ENCODE measurements at regions not wholly inside any gene's neighbourhood (a gene's known extent, or its start where the extent isn't known, plus 50 kb on each side); places are given as distances from the start of the nearest gene placed in this dataset.
"Not testable (repeated sequence)": the region's sequence is repeated elsewhere in the genome, so short reads cannot be mapped to it uniquely, and the experiment has no call there.

GRCh38 chr11:96551136-96551535 is 161.3 kb downstream of the JRKL start:
- H3K27ac ChIP-seq: no peak overlapping the region
- DNase-seq (ENCODE audit: low spot score in 2 of 2): no peak
- TF ChIP-seq POLR2A (IDR thresholded peaks at IDR 0.05): no peak
- TF ChIP-seq POLR2AphosphoS5 (IDR thresholded peaks at IDR 0.05): no peak
- no peak for TF ChIP-seq CTCF (IDR thresholded peaks at IDR 0.05)
- H3K36me3 ChIP-seq: no peaks in the 10 kb centered on the region
- H3K9me3 ChIP-seq: no peaks in the 10 kb centered on the region
- no peak overlapping the region for H3K4me3 ChIP-seq
- no peaks in the 10 kb centered on the region for H3K4me1 ChIP-seq
- no peaks in the 10 kb centered on the region for H3K27me3 ChIP-seq
- intact Hi-C loops (cut with DNase I; ENCODE audit: low total_unique reads): no loop called here

GRCh38 chr11:96554236-96554820 is 164.5 kb downstream of the JRKL start:
- H3K9me3 ChIP-seq: no peaks in the 10 kb centered on the region
- intact Hi-C loops (cut with DNase I; ENCODE audit: low total_unique reads): no loop called here
- TF ChIP-seq POLR2A (IDR thresholded peaks at IDR 0.05): no peak
- TF ChIP-seq CTCF (IDR thresholded peaks at IDR 0.05): no peak
- TF ChIP-seq POLR2AphosphoS5 (IDR thresholded peaks at IDR 0.05): no peak
- no peaks in the 10 kb centered on the region for H3K36me3 ChIP-seq
- DNase-seq (ENCODE audit: low spot score in 2 of 2): no peak
- no peak overlapping the region for H3K27ac ChIP-seq
- H3K4me1 ChIP-seq: no peaks in the 10 kb centered on the region
- no peaks in the 10 kb centered on the region for H3K27me3 ChIP-seq
- H3K4me3 ChIP-seq: no peak overlapping the region

GRCh38 chr11:96555826-96556225 is 166.0 kb downstream of the JRKL start:
- DNase-seq (ENCODE audit: low spot score in 2 of 2); H3K9me3 ChIP-seq: not testable (repeated sequence)

GRCh38 chr11:96560727-96561126 is 170.9 kb downstream of the JRKL start:
- H3K27me3 ChIP-seq; H3K4me1 ChIP-seq; H3K36me3 ChIP-seq; intact Hi-C loops (cut with DNase I; ENCODE audit: low total_unique reads); H3K4me3 ChIP-seq; DNase-seq (ENCODE audit: low spot score in 2 of 2); H3K27ac ChIP-seq; H3K9me3 ChIP-seq: not testable (repeated sequence)

More at GRCh38 chr11:96555826-96556225, 166.0 kb downstream of the JRKL start:
- H3K27me3 ChIP-seq; H3K4me1 ChIP-seq; H3K4me3 ChIP-seq; H3K27ac ChIP-seq; H3K36me3 ChIP-seq; intact Hi-C loops (cut with DNase I; ENCODE audit: low total_unique reads): not testable (repeated sequence)

- no peak for TF ChIP-seq POLR2A (IDR thresholded peaks at IDR 0.05)
- TF ChIP-seq POLR2AphosphoS5 (IDR thresholded peaks at IDR 0.05): no peak
- no peak for TF ChIP-seq CTCF (IDR thresholded peaks at IDR 0.05)
- intact Hi-C loops (cut with DNase I; ENCODE audit: low total_unique reads): no loop called here
- H3K36me3 ChIP-seq: no peaks in the 10 kb centered on the region
- no peaks in the 10 kb centered on the region for H3K4me1 ChIP-seq
- peak overlapping the region in 1 of 3 donors; percentile 12 for H3K4me3 ChIP-seq
- H3K27ac ChIP-seq: no peak overlapping the region
- no peaks in the 10 kb centered on the region for H3K27me3 ChIP-seq
- no peak for DNase-seq (ENCODE audit: low spot score in 2 of 2)
- no peaks in the 10 kb centered on the region for H3K9me3 ChIP-seq
Observed at GRCh38 chr11:96567176-96567575, 177.4 kb downstream of the JRKL start.

GRCh38 chr11:96567667-96568066 is 177.9 kb downstream of the JRKL start:
- Histone ChIP-seq H3K4me3 (no peak overlapping the region), H3K27me3 (no peaks in the 10 kb centered on the region), H3K4me1 (no peaks in the 10 kb centered on the region), H3K27ac (no peak overlapping the region), H3K36me3 (no peaks in the 10 kb centered on the region), H3K9me3 (peaks cover 0 to 2% of the 10 kb centered on the region in 2 donors)
- intact Hi-C loops (cut with DNase I; ENCODE audit: low total_unique reads): no loop called here
- no peak for TF ChIP-seq POLR2AphosphoS5 (IDR thresholded peaks at IDR 0.05)
- no peak for TF ChIP-seq POLR2A (IDR thresholded peaks at IDR 0.05)
- no peak for TF ChIP-seq CTCF (IDR thresholded peaks at IDR 0.05)
- DNase-seq (ENCODE audit: low spot score in 2 of 2): no peak

All from breast epithelium (tissue), 4 donors.